Tibial artery (tissue), 4 donors: ENCODE measurements at regions not wholly inside any gene's neighbourhood (a gene's known extent, or its start where the extent isn't known, plus 50 kb on each side); places are given as distances from the start of the nearest gene placed in this dataset.

Experiments
- DNase-seq, 2 donors: peaks; one replicate each; pipeline ENCODE4 v3.0.0-alpha.2; 2019
- H3K27ac ChIP-seq, 2 donors: fragments of 200-600 bp; sonication (generic) in 1 of 2; 1 replicate in 1 of 2; 2 replicates in 1 of 2; pipeline ENCODE4 v1.5.1; 2018 to 2019; ENCODE audit warnings: mild to moderate bottlenecking in 1 of 2
- H3K27me3 ChIP-seq, 2 donors: fragments of 200-600 bp; sonication (generic) in 1 of 2; one replicate each; pipeline versions ENCODE4 v1.5.1 to v1.6.0; 2016 to 2019
- H3K36me3 ChIP-seq, 3 donors: fragments of 200-600 bp; sonication (generic) in 2 of 3; one replicate each; pipeline ENCODE4 v1.5.1; 2016 to 2019; ENCODE audit warnings: mild to moderate bottlenecking in 2 of 3
- H3K4me1 ChIP-seq, 4 donors: fragments of 200-600 bp; sonication (generic) in 2 of 4; 1 replicate in 3 of 4; 2 replicates in 1 of 4; pipeline ENCODE4 v1.5.1; 2016 to 2019
- H3K4me3 ChIP-seq, 2 donors: fragments of 200-600 bp; sonication (generic) in 1 of 2; 1 replicate in 1 of 2; 2 replicates in 1 of 2; pipeline ENCODE4 v1.5.1; 2018 to 2019; ENCODE audit warnings: mild to moderate bottlenecking in 2 of 2
- H3K9me3 ChIP-seq, 3 donors: fragments of 200-600 bp; sonication (generic) in 1 of 3; one replicate each; pipeline ENCODE4 v1.5.1; 2016 to 2019
- intact Hi-C: fragments of 100-400 bp; cut with DNase I; formaldehyde crosslinking; loops from one replicate; pipeline ENCODE4 v1.15.0; 2023; ENCODE audit warnings: low total_unique reads
- TF ChIP-seq, protein P1 (sequence below), 2 experiments: fragments of 200-600 bp in 1 of 2; fragments of 450-650 bp in 1 of 2; IDR thresholded peaks; one replicate each; pipeline ENCODE4 v1.5.1; 2017 to 2019; ENCODE audit warnings: antibody characterized with exemption in 2 of 2, mild to moderate bottlenecking in 1 of 2, moderate library complexity in 1 of 2

DNA sequence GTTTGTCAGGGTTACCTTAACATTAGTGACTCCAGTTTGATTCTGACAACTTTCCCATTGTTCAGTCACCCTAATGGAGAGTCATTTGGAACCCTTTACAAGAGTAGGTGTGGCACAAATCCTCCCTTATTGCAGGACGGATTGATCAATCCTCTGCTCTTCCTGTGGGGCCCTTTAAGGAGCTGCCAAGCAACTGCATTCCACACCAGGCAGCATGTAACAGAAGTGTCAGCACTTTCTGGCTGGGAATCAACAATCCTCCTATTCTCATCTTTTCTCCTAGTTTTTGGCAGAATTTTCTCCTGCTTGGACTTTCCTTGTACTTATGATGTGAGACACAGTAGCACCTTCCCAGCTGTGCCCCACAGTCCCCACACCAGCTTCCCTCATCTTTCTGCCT is 177.8 kb downstream of the ST6GAL2 start:
- DNase-seq, result no peak
- Histone ChIP-seq H3K27me3 (no peaks in the 10 kb centered on the region), H3K27ac (no peak overlapping the region), H3K36me3 (no peaks in the 10 kb centered on the region), H3K9me3 (peaks cover 0 to 6% (median 0%) of the 10 kb centered on the region in 3 donors), H3K4me1 (peaks cover 0 to 8% (median 0%) of the 10 kb centered on the region in 4 donors), H3K4me3 (no peak overlapping the region)
- TF ChIP-seq, protein P1, sequence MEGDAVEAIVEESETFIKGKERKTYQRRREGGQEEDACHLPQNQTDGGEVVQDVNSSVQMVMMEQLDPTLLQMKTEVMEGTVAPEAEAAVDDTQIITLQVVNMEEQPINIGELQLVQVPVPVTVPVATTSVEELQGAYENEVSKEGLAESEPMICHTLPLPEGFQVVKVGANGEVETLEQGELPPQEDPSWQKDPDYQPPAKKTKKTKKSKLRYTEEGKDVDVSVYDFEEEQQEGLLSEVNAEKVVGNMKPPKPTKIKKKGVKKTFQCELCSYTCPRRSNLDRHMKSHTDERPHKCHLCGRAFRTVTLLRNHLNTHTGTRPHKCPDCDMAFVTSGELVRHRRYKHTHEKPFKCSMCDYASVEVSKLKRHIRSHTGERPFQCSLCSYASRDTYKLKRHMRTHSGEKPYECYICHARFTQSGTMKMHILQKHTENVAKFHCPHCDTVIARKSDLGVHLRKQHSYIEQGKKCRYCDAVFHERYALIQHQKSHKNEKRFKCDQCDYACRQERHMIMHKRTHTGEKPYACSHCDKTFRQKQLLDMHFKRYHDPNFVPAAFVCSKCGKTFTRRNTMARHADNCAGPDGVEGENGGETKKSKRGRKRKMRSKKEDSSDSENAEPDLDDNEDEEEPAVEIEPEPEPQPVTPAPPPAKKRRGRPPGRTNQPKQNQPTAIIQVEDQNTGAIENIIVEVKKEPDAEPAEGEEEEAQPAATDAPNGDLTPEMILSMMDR (IDR thresholded peaks at IDR 0.05), result no peak
- intact Hi-C loops, result no loop called here

DNA sequence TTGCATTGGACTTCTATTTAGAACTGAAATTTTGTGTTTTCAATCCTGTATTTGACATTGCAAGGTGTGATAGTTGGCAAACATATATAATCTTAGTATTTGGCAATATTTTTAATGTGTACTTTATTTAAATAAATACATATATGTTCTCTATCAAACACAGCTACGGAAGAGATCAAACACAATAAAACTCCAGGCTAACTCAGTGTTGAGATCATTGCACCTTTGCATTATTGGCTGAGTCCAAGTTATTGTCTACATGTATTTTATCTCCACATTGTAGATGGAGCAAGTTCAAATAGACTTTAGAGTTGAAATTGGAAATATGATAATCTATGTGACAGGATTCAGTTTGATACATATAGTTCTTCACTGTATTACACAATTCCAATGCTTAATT is 176.7 kb downstream of the ST6GAL2 start:
- TF ChIP-seq, protein P1 (IDR thresholded peaks at IDR 0.05), result no peak
- DNase-seq, result no peak
- H3K27me3 ChIP-seq, result no peaks in the 10 kb centered on the region
- no peak overlapping the region for H3K27ac ChIP-seq
- no peak overlapping the region for H3K4me3 ChIP-seq
- intact Hi-C loops, result no loop called here
- peaks cover 0 to 8% (median 0%) of the 10 kb centered on the region in 4 donors for H3K4me1 ChIP-seq
- peaks cover 0 to 6% (median 0%) of the 10 kb centered on the region in 3 donors for H3K9me3 ChIP-seq
- no peaks in the 10 kb centered on the region for H3K36me3 ChIP-seq

DNA sequence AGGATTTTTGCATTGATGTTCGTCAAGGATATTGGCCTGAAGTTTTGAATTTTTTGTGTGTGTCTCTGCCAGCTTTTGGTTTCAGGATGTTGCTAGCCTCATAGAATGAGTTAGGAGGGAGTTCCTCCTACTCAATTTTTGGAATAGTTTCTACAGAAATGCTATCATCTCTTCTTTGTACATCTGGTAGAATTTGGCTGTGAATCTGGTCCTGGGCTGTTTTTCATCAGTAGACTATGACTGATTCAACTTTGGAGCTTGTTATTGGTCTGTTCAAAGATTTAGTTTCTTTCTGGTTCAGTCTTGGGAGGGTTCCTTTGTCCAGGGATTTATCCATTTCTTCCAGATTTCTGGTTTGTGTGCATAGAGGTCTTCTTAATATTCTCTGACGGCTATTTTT is 166.7 kb downstream of the ST6GAL2 start:
- H3K36me3 ChIP-seq, result no peaks in the 10 kb centered on the region
- H3K9me3 ChIP-seq, result peaks cover 0 to 15% (median 0%) of the 10 kb centered on the region in 3 donors
- intact Hi-C loops, result no loop called here
- H3K4me1 ChIP-seq, result no peaks in the 10 kb centered on the region
- H3K4me3 ChIP-seq, result no peak overlapping the region
- H3K27me3 ChIP-seq, result no peaks in the 10 kb centered on the region
- DNase-seq, result no peak
- H3K27ac ChIP-seq, result no peak overlapping the region
- TF ChIP-seq, protein P1 (IDR thresholded peaks at IDR 0.05), result no peak

DNA sequence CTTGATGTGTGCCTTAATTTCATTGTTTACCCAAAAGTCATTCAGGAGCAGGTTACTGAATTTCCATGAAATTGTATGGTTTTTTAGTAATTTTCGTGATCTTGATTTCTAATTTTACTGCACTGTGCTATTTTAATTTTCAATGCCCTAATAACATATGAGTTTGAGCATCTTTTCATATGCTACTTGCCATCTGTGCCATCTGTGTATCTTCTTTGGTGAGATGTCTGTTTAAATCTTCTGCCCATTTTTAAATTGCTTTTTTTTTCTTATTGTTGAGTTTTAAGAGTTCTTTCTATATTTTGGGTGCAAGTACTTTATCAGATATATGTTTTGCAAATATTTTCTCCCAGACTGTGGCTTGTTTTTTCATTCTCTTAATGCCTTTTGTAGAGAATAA is 165.9 kb downstream of the ST6GAL2 start:
- DNase-seq, result no peak
- Histone ChIP-seq H3K4me3 (no peak overlapping the region), H3K36me3 (no peaks in the 10 kb centered on the region), H3K9me3 (peaks cover 0 to 15% (median 0%) of the 10 kb centered on the region in 3 donors), H3K27ac (no peak overlapping the region), H3K4me1 (no peaks in the 10 kb centered on the region), H3K27me3 (no peaks in the 10 kb centered on the region)
- TF ChIP-seq, protein P1 (IDR thresholded peaks at IDR 0.05), result no peak
- intact Hi-C loops, result no loop called here

DNA sequence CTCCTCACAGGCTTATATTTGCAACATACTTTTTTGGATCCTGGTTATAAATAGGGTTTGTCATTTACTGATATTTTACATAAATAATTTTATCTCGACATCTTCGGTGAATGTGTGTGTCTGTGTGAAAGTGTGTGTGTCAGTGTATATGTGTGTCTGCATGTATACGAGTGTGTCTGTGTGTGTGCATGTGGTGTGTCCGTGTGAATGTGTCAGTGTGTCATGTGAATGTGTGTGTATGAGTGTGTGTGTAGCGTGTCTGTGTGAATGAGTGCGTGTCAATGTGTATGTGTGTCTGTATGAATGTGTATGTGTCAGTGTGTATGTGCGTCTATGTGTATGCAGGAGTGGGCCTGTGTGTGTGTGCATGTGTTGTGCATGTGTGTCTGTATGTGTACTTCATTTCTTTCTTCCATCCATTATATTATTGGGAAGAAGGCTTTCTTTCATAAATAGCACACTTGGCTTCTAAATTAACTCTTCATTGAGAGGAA is 161.6 kb downstream of the ST6GAL2 start:
- intact Hi-C loops, result no loop called here
- DNase-seq, result no peak
- H3K4me3 ChIP-seq, result no peak overlapping the region
- no peak overlapping the region for H3K27ac ChIP-seq
- H3K36me3 ChIP-seq, result no peaks in the 10 kb centered on the region
- no peaks in the 10 kb centered on the region for H3K9me3 ChIP-seq
- H3K4me1 ChIP-seq, result no peaks in the 10 kb centered on the region
- TF ChIP-seq, protein P1 (IDR thresholded peaks at IDR 0.05), result no peak
- H3K27me3 ChIP-seq, result no peaks in the 10 kb centered on the region

DNA sequence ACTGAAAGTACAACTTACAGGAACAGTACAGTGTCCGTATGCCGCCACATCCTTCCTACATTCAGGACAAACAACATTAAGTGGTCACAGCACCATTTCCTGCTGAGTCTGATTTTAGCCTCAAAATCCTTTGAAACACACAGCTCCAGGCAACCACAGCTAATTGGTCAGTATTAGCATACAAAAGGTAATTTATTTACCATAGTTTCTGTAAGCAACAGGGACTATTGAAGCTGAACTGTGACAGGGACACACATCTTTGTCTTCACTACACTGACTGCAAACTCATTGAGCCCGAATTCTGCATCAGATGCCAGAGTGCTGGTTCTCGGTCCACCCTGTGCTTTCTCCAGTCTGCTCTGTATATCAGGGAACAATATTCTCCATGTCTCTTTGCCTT is 151.8 kb downstream of the ST6GAL2 start:
- Histone ChIP-seq H3K36me3 (no peaks in the 10 kb centered on the region), H3K27me3 (no peaks in the 10 kb centered on the region), H3K27ac (no peak overlapping the region), H3K9me3 (peaks cover 0 to 5% (median 0%) of the 10 kb centered on the region in 3 donors), H3K4me1 (no peaks in the 10 kb centered on the region), H3K4me3 (no peak overlapping the region)
- DNase-seq, result no peak
- TF ChIP-seq, protein P1 (IDR thresholded peaks at IDR 0.05), result no peak
- intact Hi-C loops, result no loop called here
